HepG2 (cell line): ENCODE measurements at regions not wholly inside any gene's neighbourhood (a gene's known extent, or its start where the extent isn't known, plus 50 kb on each side); places are given as distances from the start of the nearest gene placed in this dataset.

Experiments used
- ATAC-seq: fragments of 200-7000 bp; cut with Tn5 transposase; 3 replicates; pipeline ENCODE4 v1.9.1; 2020; ENCODE audit warnings: mild to moderate bottlenecking, moderate library complexity
- BruUV-seq: library from RNA; stranded (reverse); fragments of 400-500 nt; replicated peaks from 2 replicates; lab custom pipeline; 2021; lab: Mats Ljungman, UMichigan
- CTCF ChIA-PET: fragments of 300-600 bp; formaldehyde crosslinking; extraction: SDS; loops from one replicate; lab custom pipeline; 2021; ENCODE audit warnings: low total read pairs, inconsistent platforms, low intra/inter-chr PET ratio; lab: Yijun Ruan, JAX
- POLR2A ChIA-PET: fragments of 350-600 bp; sonication (Branson Sonifier 250); formaldehyde crosslinking; loops from one replicate; lab custom pipeline; 2020; ENCODE audit warnings: antibody characterized with exemption, inconsistent platforms; lab: Yijun Ruan, JAX
- DNase-seq: peaks from one replicate; pipeline ENCODE4 v3.0.0-alpha.2; 2015; ENCODE audit warnings: low spot score
- FAIRE-seq: peaks from 3 replicates; lab custom pipeline; 2011; peaks lifted over from hg19 to GRCh38; lab: Jason Lieb, UNC
- H2AFZ ChIP-seq: one replicate; pipeline ENCODE4 v1.6.1; 2011; ENCODE audit warnings: low read length, inconsistent platforms
- H3K27ac ChIP-seq: fragments of 300-600 bp; 3 replicates; pipeline ENCODE4 v1.8.0; 2011; ENCODE audit warnings: mixed run types, mild to moderate bottlenecking, mixed read lengths, low read length, inconsistent platforms; ENCODE audit not compliant: insufficient read depth; ENCODE audit errors: extremely low read length
- H3K27me3 ChIP-seq, 2 experiments: fragments of 200-600 bp in 1 of 2; 2 replicates in 1 of 2; 3 replicates in 1 of 2; pipeline versions ENCODE4 v1.6.0 to v1.8.0; 2011; ENCODE audit warnings: low read length in 2 of 2, mild to moderate bottlenecking in 2 of 2, moderate library complexity in 2 of 2, inconsistent platforms in 1 of 2; ENCODE audit not compliant: insufficient read depth in 2 of 2, control insufficient read depth in 1 of 2
- H3K36me3 ChIP-seq, 2 experiments: fragments of 200-600 bp in 1 of 2; replicated peaks in 1 of 2; 2 replicates in 1 of 2; 3 replicates in 1 of 2; pipeline versions ENCODE4 v1.5.1 to v1.8.0; 2011; ENCODE audit warnings: low read length in 2 of 2, inconsistent platforms in 1 of 2; ENCODE audit not compliant: insufficient read depth in 2 of 2, control insufficient read depth in 1 of 2
- H3K4me1 ChIP-seq: 2 replicates; pipeline ENCODE4 v1.5.1; 2012; ENCODE audit warnings: low read length, inconsistent platforms; ENCODE audit not compliant: insufficient read depth
- H3K4me2 ChIP-seq: 2 replicates; pipeline ENCODE4 v1.6.0; 2011; ENCODE audit warnings: low read depth, low read length, inconsistent platforms
- H3K4me3 ChIP-seq, 3 experiments: fragments of 200-600 bp in 1 of 3; sonication (generic), shearing (Covaris generic) in 1 of 3; replicated peaks in 1 of 3; 2 replicates each; pipeline ENCODE4 v1.5.1; 2011 to 2016; ENCODE audit warnings: low read length in 3 of 3, inconsistent platforms in 2 of 3, low read depth in 2 of 3, mild to moderate bottlenecking in 2 of 3, control low read depth in 1 of 3, mixed read lengths in 1 of 3; ENCODE audit not compliant: insufficient read depth in 1 of 3
- H3K79me2 ChIP-seq: one replicate; pipeline ENCODE4 v1.6.1; 2011; ENCODE audit warnings: low read length, inconsistent platforms; ENCODE audit not compliant: insufficient read depth
- H3K9ac ChIP-seq: 2 replicates; pipeline ENCODE4 v1.6.0; 2011; ENCODE audit warnings: mild to moderate bottlenecking, low read depth, low read length, inconsistent platforms; ENCODE audit not compliant: insufficient read depth
- H3K9me3 ChIP-seq: 2 replicates; pipeline ENCODE4 v1.5.1; 2012; ENCODE audit warnings: mild to moderate bottlenecking, low read length
- H4K20me1 ChIP-seq: 2 replicates; pipeline ENCODE4 v1.6.0; 2011; ENCODE audit warnings: inconsistent platforms, mild to moderate bottlenecking, low read length, moderate library complexity; ENCODE audit not compliant: insufficient read depth
- IKZF4 ChIP-seq: sonication (generic); formaldehyde crosslinking; IDR thresholded peaks from 2 replicates; pipeline ENCODE4 v1.5.1; 2020; ENCODE audit warnings: borderline replicate concordance, mild to moderate bottlenecking, low read depth, missing genetic modification reagents; ENCODE audit errors: not compliant biosample characterization
- POGZ ChIP-seq: sonication (generic); formaldehyde crosslinking; IDR thresholded peaks from 2 replicates; pipeline ENCODE4 v1.4.0; 2020; ENCODE audit warnings: mild to moderate bottlenecking, missing genetic modification reagents
- SAFB2 ChIP-seq: sonication (generic); formaldehyde crosslinking; IDR thresholded peaks from 2 replicates; pipeline ENCODE4 v1.5.1; 2020; ENCODE audit warnings: missing genetic modification reagents, low read depth, mild to moderate bottlenecking, borderline replicate concordance
- SALL2 ChIP-seq: sonication (generic); formaldehyde crosslinking; IDR thresholded peaks from 2 replicates; pipeline ENCODE4 v1.8.1; 2023; ENCODE audit warnings: mild to moderate bottlenecking, missing genetic modification reagents, inconsistent platforms
- THAP11 ChIP-seq: IDR thresholded peaks from 2 replicates; pipeline ENCODE4 v1.6.1; 2016; ENCODE audit warnings: missing biosample characterization, missing genetic modification reagents
- TIGD3 ChIP-seq: sonication (generic); formaldehyde crosslinking; IDR thresholded peaks from 2 replicates; pipeline ENCODE4 v1.5.1; 2020; ENCODE audit warnings: mild to moderate bottlenecking, missing genetic modification reagents, borderline replicate concordance
- ZBTB1 ChIP-seq: sonication (generic); formaldehyde crosslinking; IDR thresholded peaks from 2 replicates; pipeline ENCODE4 v1.4.0; 2020; ENCODE audit warnings: missing genetic modification reagents, borderline replicate concordance
- ZNF337 ChIP-seq: sonication (generic); formaldehyde crosslinking; IDR thresholded peaks from 2 replicates; pipeline ENCODE4 v1.5.1; 2020; ENCODE audit warnings: missing genetic modification reagents, low read depth, mild to moderate bottlenecking, borderline replicate concordance
- ZZZ3 ChIP-seq: sonication (generic); formaldehyde crosslinking; IDR thresholded peaks from 2 replicates; pipeline ENCODE4 v1.4.0; 2020; ENCODE audit warnings: missing genetic modification reagents, mild to moderate bottlenecking, borderline replicate concordance
- WGBS: methylation state at CpG from one replicate; pipeline ENCODE4 v1.1.6; 2017; ENCODE audit warnings: low lambda C conversion rate; 5-methylcytosine and 5-hydroxymethylcytosine counted together
- in situ Hi-C: cut with HindIII; loops from 2 replicates; pipeline ENCODE4 v1.10.0; 2017; ENCODE audit warnings: low pct_unique_long_range_greater_than_20kb; ENCODE audit not compliant: extremely low pct_ligation_motif_present
- intact Hi-C: fragments of 100-400 bp; cut with micrococcal nuclease; formaldehyde crosslinking; loops from one replicate; pipeline ENCODE4 v1.10.0; 2022; ENCODE audit not compliant: unreplicated experiment
- TF ChIP-seq, protein P1 (sequence below): sonication (generic); formaldehyde crosslinking; IDR thresholded peaks from 2 replicates; pipeline ENCODE4 v1.5.0; 2020; ENCODE audit warnings: missing genetic modification reagents
- TF ChIP-seq, protein P2 (sequence below): IDR thresholded peaks from 2 replicates; pipeline ENCODE4 v1.6.1; 2012; ENCODE audit warnings: low read length, improper control_type of control experiment

DNA sequence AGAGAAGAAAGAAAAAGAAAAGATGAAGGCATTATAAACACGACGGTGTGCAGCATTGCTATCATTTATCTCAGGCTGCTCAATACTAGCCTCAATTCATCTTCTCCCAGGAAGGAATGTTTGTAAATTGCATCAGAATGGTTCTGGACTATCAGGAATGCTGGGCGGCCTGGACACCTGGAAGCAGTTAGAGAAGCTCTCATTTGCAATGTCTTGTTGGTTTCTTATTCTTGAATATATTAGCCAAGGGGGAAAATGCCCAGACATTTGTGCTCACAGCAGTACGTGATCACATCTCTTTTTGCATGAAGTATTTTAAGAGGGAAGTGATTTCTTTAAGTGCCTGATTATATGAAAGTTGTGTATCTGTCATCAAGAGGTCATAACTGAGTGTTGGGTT is 85.6 kb upstream of the IMMP2L start:
- Histone ChIP-seq H3K27me3 (no peaks in the 10 kb centered on the region), H3K36me3 (no peaks in the 10 kb centered on the region), H3K4me2 (no peak overlapping the region), H3K4me1 (peaks cover 20% of the 10 kb centered on the region), H4K20me1 (no peaks in the 10 kb centered on the region), H3K4me3 (no peak overlapping the region), H3K9me3 (no peaks in the 10 kb centered on the region), H3K9ac (no peak overlapping the region), H3K27ac (no peak overlapping the region), H2AFZ (no peak overlapping the region), H3K79me2 (no peaks in the 10 kb centered on the region)
- intact Hi-C loops (no loop called here), in situ Hi-C loops (no loop called here)
- TF ChIP-seq IKZF4 (no peak), POGZ (CRISPR knock-in tag) (no peak), ZNF337 (CRISPR knock-in tag) (no peak), SALL2 (CRISPR knock-in tag) (no peak), ZBTB1 (no peak), THAP11 (CRISPR knock-in tag) (no peak), TIGD3 (CRISPR knock-in tag) (no peak), SAFB2 (CRISPR knock-in tag) (no peak), ZZZ3 (CRISPR knock-in tag) (no peak)
- TF ChIP-seq, protein P1, sequence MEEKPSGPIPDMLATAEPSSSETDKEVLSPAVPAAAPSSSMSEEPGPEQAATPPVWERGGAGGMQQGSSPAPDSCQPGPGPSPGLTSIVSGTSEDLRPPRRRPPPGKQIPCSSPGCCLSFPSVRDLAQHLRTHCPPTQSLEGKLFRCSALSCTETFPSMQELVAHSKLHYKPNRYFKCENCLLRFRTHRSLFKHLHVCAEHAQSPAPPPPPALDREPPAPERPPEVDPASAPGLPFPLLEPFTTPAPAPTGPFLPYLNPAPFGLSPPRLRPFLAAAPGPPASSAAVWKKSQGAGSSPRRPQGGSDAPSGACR (CRISPR knock-in tag), result no peak
- TF ChIP-seq, protein P2, sequence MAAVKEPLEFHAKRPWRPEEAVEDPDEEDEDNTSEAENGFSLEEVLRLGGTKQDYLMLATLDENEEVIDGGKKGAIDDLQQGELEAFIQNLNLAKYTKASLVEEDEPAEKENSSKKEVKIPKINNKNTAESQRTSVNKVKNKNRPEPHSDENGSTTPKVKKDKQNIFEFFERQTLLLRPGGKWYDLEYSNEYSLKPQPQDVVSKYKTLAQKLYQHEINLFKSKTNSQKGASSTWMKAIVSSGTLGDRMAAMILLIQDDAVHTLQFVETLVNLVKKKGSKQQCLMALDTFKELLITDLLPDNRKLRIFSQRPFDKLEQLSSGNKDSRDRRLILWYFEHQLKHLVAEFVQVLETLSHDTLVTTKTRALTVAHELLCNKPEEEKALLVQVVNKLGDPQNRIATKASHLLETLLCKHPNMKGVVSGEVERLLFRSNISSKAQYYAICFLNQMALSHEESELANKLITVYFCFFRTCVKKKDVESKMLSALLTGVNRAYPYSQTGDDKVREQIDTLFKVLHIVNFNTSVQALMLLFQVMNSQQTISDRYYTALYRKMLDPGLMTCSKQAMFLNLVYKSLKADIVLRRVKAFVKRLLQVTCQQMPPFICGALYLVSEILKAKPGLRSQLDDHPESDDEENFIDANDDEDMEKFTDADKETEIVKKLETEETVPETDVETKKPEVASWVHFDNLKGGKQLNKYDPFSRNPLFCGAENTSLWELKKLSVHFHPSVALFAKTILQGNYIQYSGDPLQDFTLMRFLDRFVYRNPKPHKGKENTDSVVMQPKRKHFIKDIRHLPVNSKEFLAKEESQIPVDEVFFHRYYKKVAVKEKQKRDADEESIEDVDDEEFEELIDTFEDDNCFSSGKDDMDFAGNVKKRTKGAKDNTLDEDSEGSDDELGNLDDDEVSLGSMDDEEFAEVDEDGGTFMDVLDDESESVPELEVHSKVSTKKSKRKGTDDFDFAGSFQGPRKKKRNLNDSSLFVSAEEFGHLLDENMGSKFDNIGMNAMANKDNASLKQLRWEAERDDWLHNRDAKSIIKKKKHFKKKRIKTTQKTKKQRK, result no peak
- BruUV-seq, result no TSS peak
- no peak for DNase-seq
- no peak for FAIRE-seq
- no peak for ATAC-seq
- ChIA-PET POLR2A (no interaction called here), CTCF (no interaction called here)
- 28% methylated on average over 4 of the region's 4 CpGs for WGBS
